ENCODE measurements at regions not wholly inside any gene's neighbourhood (a gene's known extent, or its start where the extent isn't known, plus 50 kb on each side); places are given as distances from the start of the nearest gene placed in this dataset.
A peak's percentile ranks its signal among the peaks of the same experiment; 100 is the strongest.

DNA sequence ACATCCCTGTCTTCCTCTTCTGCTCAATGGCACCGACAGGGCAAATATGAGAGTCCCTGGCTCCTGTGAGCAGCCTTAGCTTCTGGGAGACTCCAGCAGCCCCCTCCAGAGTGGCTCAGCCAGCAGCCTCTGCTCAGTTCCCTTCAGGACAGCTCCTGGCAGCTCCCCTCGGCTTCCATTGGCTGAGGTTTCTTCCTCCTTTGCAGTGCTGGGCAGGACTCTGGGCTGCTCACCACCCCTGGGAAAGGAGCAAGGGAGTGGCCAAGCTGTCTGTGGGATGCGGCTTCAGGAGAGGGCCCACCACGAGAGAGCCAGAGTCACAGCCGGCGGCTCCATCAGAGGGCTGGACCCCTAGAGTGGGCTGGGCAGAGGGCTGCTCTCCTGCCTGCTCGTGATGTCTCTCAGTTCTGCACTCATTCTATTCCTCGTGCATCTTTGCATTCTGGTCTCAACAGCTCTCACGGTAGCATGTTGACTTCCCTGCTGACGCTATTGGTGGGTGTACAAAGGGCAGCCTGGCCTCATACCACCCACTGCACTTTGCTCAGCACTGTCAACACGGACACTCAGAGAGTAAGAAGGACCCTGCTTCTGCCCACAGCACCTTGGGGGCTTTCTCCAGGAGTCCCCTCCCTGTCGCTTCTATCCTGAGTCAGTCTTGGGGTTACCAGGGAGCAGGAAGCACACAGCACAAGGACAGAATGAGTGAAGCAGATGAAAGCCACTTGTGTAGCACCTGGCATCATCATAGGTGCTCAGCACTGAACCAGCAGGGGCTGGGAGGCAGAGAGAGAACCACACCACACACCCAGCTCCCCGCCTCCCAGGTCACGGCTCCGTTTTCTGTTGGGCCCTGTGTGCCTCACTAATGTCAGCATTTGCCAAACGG is 80.9 kb upstream of the ALDH1B1 start:
- Mint-ChIP-seq H3K9me3 (ENCODE audit: insufficient read depth) (no peaks in the 10 kb centered on the region), H3K36me3 (ENCODE audit: low read depth) (no peaks in the 10 kb centered on the region), H3K4me3 (no peak overlapping the region), H3K27me3 (ENCODE audit: low read depth) (peaks cover 6% of the 10 kb centered on the region), H3K27ac (no peak overlapping the region), H3K4me1 (ENCODE audit: low read depth) (no peaks in the 10 kb centered on the region)
- ATAC-seq (no peak), DNase-seq (no peak)
- POLR2A ChIA-PET, result no interaction called here
- CTCF ChIA-PET, result no interaction called here

DNA sequence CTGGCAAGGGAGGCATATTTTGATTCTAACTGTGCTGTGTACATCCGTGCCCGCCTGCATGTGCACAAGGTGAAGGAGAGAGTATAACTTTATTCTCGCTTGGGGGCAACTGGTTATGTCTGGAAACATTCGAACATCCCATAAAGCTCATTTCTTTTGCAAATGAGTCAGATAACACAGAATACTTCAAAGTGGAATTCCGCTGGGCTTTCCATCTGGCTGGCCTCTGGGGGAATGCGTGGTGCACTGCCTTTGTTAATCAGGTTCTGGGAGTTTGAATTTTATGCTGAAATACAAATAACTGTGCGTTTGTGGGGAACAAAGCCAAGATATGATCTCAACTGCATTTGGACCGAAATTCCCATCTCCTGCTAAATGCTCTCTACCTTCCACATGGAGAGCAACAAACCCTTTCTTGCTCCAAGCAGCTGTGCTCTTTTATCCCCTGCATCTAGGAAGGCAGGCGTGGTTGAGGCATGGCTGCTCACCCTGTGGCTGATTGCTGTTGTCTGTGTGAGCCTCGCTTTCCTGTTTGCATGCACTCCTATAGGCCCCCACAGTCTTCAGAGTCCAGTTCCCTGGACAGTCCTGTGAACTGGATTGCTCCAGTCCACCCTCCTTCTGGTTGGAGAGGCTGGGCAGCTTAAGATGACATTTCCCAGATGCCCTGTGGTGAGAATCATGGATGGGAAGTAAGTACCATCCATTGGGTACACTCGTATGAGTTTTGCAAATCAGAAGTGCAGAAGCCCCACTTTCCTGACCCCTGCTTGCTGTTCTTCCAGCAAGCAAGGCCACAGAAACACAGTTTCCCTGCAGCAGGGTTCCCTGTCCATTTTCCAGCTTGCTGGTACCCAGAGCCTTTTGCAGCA is 82.9 kb upstream of the ALDH1B1 start:
- H3K9me3 Mint-ChIP-seq (ENCODE audit: insufficient read depth), result no peaks in the 10 kb centered on the region
- no peak for DNase-seq
- no peak overlapping the region for H3K4me3 Mint-ChIP-seq
- no peaks in the 10 kb centered on the region for H3K36me3 Mint-ChIP-seq (ENCODE audit: low read depth)
- no peak for ATAC-seq
- CTCF ChIA-PET, result no interaction called here
- H3K27ac Mint-ChIP-seq, result no peak overlapping the region
- peaks cover 8% of the 10 kb centered on the region for H3K27me3 Mint-ChIP-seq (ENCODE audit: low read depth)
- POLR2A ChIA-PET, result no interaction called here
- no peaks in the 10 kb centered on the region for H3K4me1 Mint-ChIP-seq (ENCODE audit: low read depth)

DNA sequence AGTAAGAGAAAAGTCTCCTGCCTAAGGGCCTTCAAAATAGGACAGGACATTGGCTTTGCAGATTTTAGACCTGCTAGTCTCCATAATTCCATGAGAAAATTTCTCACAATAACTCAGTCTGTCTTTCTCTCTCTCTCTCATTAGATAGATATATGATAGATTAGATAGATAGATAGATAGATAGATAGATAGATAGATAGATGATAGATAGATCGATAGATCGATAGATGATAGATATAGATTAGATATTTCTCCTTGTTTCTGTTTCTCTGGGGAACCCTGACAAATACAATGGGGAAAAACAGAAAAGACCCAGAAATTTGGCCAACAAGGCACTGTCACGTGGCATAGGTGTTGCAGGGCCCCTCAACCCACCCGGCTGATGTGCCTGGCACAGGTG is 84.4 kb upstream of the ALDH1B1 start:
- POLR2A ChIA-PET, result no interaction called here
- H3K36me3 Mint-ChIP-seq (ENCODE audit: low read depth), result no peaks in the 10 kb centered on the region
- no peak overlapping the region for H3K4me3 Mint-ChIP-seq
- H3K9me3 Mint-ChIP-seq (ENCODE audit: insufficient read depth), result no peaks in the 10 kb centered on the region
- H3K27ac Mint-ChIP-seq, result no peak overlapping the region
- ATAC-seq, result no peak
- CTCF ChIA-PET, result no interaction called here
- no peaks in the 10 kb centered on the region for H3K4me1 Mint-ChIP-seq (ENCODE audit: low read depth)
- no peak for DNase-seq
- peaks cover 5% of the 10 kb centered on the region for H3K27me3 Mint-ChIP-seq (ENCODE audit: low read depth)

DNA sequence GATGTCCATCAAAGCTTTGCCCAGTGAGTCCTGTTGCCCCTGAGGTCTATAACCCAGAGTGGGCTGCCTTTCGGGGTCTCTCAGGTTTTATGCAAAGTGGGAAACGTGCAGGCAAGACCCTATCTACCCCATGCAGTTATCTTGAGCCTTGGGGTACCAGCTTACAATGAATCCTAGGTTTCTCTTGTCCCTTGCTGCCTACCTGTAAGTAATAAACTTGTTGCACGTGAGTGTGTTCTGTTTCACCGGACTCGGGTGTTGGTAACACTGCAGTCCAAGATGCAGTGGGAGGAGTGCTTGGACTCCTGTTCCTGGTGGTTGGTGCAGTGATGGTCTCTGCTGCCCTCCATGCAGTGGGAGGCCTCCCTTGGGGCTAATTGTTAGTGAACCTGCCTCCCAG is 85.6 kb upstream of the ALDH1B1 start:
- ChIA-PET POLR2A (no interaction called here), CTCF (no interaction called here)
- DNase-seq (peak; percentile 3), ATAC-seq (no peak)
- Mint-ChIP-seq H3K4me1 (ENCODE audit: low read depth) (no peaks in the 10 kb centered on the region), H3K9me3 (ENCODE audit: insufficient read depth) (no peaks in the 10 kb centered on the region), H3K36me3 (ENCODE audit: low read depth) (no peaks in the 10 kb centered on the region), H3K27ac (no peak overlapping the region), H3K27me3 (ENCODE audit: low read depth) (peaks cover 9% of the 10 kb centered on the region), H3K4me3 (no peak overlapping the region)

DNA sequence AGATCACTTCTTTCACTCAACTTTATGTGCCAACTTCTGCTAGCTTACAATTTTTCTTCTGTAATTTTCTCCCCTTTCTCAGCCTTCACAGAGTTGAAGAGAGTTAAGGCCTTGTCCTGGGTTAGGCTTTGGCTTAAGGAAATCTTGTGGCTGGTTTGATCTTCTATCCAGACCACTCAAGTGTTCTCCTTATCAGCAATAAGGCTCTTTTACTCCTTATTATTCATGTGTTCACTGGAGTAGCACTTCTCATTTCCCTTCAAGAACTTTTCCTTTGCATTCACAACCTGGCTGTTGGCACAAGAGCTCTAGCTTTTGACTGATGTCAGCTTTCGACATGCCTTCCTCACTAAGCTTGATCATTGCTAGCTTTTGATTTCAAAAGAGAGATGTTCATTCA is 86.9 kb upstream of the ALDH1B1 start:
- Mint-ChIP-seq H3K36me3 (ENCODE audit: low read depth) (no peaks in the 10 kb centered on the region), H3K27me3 (ENCODE audit: low read depth) (peaks cover 9% of the 10 kb centered on the region), H3K9me3 (ENCODE audit: insufficient read depth) (no peaks in the 10 kb centered on the region), H3K4me3 (no peak overlapping the region), H3K27ac (no peak overlapping the region), H3K4me1 (ENCODE audit: low read depth) (no peaks in the 10 kb centered on the region)
- ATAC-seq (no peak), DNase-seq (no peak)
- CTCF ChIA-PET, result no interaction called here
- POLR2A ChIA-PET, result no interaction called here

DNA sequence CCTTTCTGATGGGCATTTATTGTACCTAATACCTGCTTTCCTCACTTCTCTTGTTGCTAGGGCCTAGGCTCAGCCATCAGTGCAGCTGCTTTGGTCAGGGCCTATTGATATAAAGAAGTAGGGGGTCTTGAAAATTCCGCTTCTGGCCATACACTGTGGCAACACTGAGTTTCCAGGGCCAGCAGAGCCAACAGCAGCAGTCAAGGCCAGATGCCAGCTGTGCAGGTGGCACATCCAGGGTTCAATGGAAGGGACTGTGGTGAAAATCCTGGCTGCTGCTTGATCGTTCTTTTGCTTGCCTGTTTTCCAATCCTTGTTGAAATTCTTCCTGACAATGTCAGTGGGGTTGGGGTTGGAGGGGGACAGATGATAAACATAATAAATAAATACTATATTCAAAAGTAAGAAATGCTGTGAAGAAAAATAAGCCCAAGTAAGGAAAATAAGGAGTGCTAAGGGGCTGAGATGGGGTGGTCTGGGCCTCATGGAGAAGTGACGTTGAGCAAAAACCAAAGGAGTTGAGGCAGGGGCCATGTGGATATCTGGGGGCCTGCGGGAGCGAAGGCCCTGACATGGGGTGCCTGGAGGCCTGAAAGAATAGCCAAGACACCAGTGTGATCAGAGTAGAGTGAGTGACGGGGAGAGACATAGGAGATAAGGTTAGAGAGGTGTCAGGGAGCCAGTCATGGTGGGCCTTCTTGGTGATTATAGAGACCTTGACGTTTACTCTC is 91.0 kb upstream of the ALDH1B1 start:
- ATAC-seq, result no peak
- H3K4me1 Mint-ChIP-seq (ENCODE audit: low read depth), result no peaks in the 10 kb centered on the region
- H3K9me3 Mint-ChIP-seq (ENCODE audit: insufficient read depth), result no peaks in the 10 kb centered on the region
- H3K27ac Mint-ChIP-seq, result no peak overlapping the region
- no peaks in the 10 kb centered on the region for H3K36me3 Mint-ChIP-seq (ENCODE audit: low read depth)
- DNase-seq, result no peak
- H3K4me3 Mint-ChIP-seq, result no peak overlapping the region
- ChIA-PET CTCF (no interaction called here), POLR2A (no interaction called here)
- H3K27me3 Mint-ChIP-seq (ENCODE audit: low read depth), result peaks cover 10% of the 10 kb centered on the region

DNA sequence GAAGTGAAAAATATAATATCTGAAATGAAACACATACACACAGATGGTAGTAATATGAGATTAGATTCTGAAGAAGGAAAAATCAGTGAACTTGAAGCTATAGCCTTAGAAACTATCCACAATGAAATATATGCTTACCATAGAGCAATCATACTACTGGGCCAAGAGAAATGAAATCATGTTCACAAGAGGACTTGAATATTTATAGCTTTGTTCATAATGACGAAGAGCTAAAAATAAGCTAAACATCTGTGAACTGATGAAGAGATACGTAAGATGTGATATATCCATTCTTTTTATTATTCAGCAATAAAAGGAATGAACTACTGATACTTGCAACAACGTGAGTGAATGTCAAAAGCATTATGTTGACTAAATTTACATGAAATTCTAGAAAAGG is 92.6 kb upstream of the ALDH1B1 start:
- H3K27ac Mint-ChIP-seq, result no peak overlapping the region
- no peaks in the 10 kb centered on the region for H3K4me1 Mint-ChIP-seq (ENCODE audit: low read depth)
- CTCF ChIA-PET, result no interaction called here
- DNase-seq (no peak), ATAC-seq (no peak)
- peaks cover 8% of the 10 kb centered on the region for H3K27me3 Mint-ChIP-seq (ENCODE audit: low read depth)
- no peak overlapping the region for H3K4me3 Mint-ChIP-seq
- POLR2A ChIA-PET, result no interaction called here
- H3K9me3 Mint-ChIP-seq (ENCODE audit: insufficient read depth), result no peaks in the 10 kb centered on the region
- H3K36me3 Mint-ChIP-seq (ENCODE audit: low read depth), result no peaks in the 10 kb centered on the region

DNA sequence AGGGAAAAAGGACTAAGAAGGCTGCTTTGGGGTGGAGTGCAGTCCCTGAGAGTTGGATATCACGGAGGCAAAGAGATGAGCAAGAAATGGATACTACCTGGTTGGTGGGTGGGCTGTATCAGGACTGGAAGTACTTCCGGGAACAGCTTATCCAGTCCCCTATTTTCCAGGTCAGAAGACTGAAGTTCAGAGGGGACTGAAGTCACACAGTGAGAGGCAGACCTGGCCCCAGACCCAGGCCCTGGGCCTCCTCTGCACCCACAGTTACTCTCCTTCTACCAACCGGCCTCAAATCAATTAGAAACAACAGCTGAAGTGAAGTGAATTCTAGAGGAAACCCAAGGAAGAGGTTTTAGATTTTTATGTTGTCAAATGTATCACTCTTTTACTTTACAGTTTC is 93.6 kb upstream of the ALDH1B1 start:
- no peak for ATAC-seq
- H3K27me3 Mint-ChIP-seq (ENCODE audit: low read depth), result peaks cover 8% of the 10 kb centered on the region
- H3K27ac Mint-ChIP-seq, result no peak overlapping the region
- no peaks in the 10 kb centered on the region for H3K4me1 Mint-ChIP-seq (ENCODE audit: low read depth)
- no peaks in the 10 kb centered on the region for H3K36me3 Mint-ChIP-seq (ENCODE audit: low read depth)
- ChIA-PET POLR2A (no interaction called here), CTCF (no interaction called here)
- no peaks in the 10 kb centered on the region for H3K9me3 Mint-ChIP-seq (ENCODE audit: insufficient read depth)
- no peak for DNase-seq
- no peak overlapping the region for H3K4me3 Mint-ChIP-seq

DNA sequence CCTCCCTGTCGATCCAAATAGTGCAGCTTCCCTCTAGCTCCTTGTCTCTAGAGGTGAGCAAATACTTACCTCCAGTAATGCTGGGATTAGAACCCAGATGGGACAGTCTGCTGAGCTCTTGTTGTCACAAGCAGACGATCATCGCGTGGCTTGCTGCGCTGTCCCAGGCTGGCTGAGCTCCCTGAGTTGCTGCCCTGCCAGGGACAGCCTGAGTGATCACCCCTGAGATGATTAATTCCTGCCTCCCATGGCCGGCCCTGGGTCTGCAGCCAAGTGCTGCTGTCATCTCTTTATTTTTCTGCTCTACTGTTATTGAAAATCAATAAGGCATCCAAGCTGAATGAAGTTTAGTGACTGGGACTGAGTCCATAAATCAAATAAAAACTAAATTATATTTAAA is 94.0 kb upstream of the ALDH1B1 start:
- ChIA-PET CTCF (no interaction called here), POLR2A (no interaction called here)
- DNase-seq (no peak), ATAC-seq (no peak)
- Mint-ChIP-seq H3K4me3 (no peak overlapping the region), H3K36me3 (ENCODE audit: low read depth) (no peaks in the 10 kb centered on the region), H3K27me3 (ENCODE audit: low read depth) (peaks cover 8% of the 10 kb centered on the region), H3K27ac (no peak overlapping the region), H3K9me3 (ENCODE audit: insufficient read depth) (no peaks in the 10 kb centered on the region), H3K4me1 (ENCODE audit: low read depth) (no peaks in the 10 kb centered on the region)

DNA sequence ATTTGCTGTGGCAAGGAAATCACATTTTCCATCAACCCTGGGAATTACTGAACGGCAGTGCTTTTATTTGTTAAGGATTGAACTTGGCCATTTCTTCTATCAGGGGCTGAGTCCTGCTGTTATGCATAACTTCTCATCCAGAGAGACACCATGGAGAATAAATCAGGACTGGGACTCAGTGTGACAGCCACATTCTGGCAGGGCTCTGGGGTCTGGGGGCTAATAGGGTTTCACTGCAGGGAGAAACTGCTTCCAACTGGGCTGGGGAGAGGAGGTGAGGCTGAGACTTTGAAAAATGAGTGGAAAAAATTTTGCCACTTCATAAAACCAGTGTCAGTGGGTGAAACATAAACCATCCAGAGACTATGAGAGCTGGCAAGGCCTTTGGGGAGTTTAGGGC is 95.7 kb upstream of the ALDH1B1 start:
- POLR2A ChIA-PET, result no interaction called here
- Mint-ChIP-seq H3K9me3 (ENCODE audit: insufficient read depth) (no peaks in the 10 kb centered on the region), H3K27me3 (ENCODE audit: low read depth) (peaks cover 4% of the 10 kb centered on the region)

DNA sequence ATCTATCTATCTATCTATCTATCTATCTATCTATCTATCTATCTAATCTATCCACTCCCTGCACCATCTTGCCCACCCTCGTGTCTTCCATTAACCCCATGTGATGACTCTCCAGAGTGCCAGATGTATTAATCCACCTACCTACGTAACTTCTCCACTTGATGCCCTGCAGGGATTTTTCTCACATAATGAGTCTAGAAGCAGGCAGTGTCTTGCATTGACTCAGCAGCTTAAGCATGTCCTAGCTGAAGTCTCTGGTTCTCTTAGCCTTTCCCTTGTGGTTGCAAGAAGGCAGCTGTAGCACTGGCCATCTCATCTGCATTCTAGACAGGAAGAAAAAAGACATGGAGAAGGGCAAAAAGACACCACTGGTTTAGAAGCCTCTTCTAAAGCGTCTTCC is 96.7 kb upstream of the ALDH1B1 start:
- POLR2A ChIA-PET, result no interaction called here
- ATAC-seq, result no peak
- H3K36me3 Mint-ChIP-seq (ENCODE audit: low read depth), result no peaks in the 10 kb centered on the region
- H3K4me1 Mint-ChIP-seq (ENCODE audit: low read depth), result no peaks in the 10 kb centered on the region
- H3K27ac Mint-ChIP-seq, result no peak overlapping the region
- CTCF ChIA-PET, result no interaction called here
- peaks cover 2% of the 10 kb centered on the region for H3K27me3 Mint-ChIP-seq (ENCODE audit: low read depth)
- no peak for DNase-seq
- H3K9me3 Mint-ChIP-seq (ENCODE audit: insufficient read depth), result no peaks in the 10 kb centered on the region
- no peak overlapping the region for H3K4me3 Mint-ChIP-seq

More for the DNA sequence above, 95.7 kb upstream of the ALDH1B1 start:
- Mint-ChIP-seq H3K4me1 (ENCODE audit: low read depth) (no peaks in the 10 kb centered on the region), H3K36me3 (ENCODE audit: low read depth) (no peaks in the 10 kb centered on the region), H3K4me3 (no peak overlapping the region), H3K27ac (no peak overlapping the region)
- DNase-seq (no peak), ATAC-seq (no peak)
- CTCF ChIA-PET, result no interaction called here

Measured in activated CD8-positive, alpha-beta T cell treated with anti-CD3 and anti-CD28 coated beads, Interleukin-2, amount 10 ng/mL, durations not matched to agents 7 days and 5 days (primary cell).